Stimulated activated CD8-positive, alpha-beta memory T cell treated with anti-CD3 and anti-CD28 coated beads, Interleukin-12 subunit alpha, Interleukin-12 subunit beta, amount 100 ng/mL, for 24 hours (primary cell): ENCODE measurements at regions not wholly inside any gene's neighbourhood (a gene's known extent, or its start where the extent isn't known, plus 50 kb on each side); places are given as distances from the start of the nearest gene placed in this dataset.

Source experiments
- DNase-seq: peaks from one replicate; pipeline ENCODE4 v3.0.0-alpha.2; 2020; ENCODE audit errors: extremely low read depth

- DNase-seq, result no peak
These were observed 1145.7 kb downstream of the VRK1 start for GRCh38 chr14:97942921-97943320.

- no peak for DNase-seq
These were observed 1146.4 kb downstream of the VRK1 start for GRCh38 chr14:97943619-97944018.

- no peak for DNase-seq
These were observed 1147.2 kb downstream of the VRK1 start for GRCh38 chr14:97944380-97944779.

GRCh38 chr14:97945631-97946030, 1148.4 kb downstream of the VRK1 start:
- DNase-seq, result no peak

GRCh38 chr14:97946240-97946639, 1149.1 kb downstream of the VRK1 start:
- no peak for DNase-seq

GRCh38 chr14:97946641-97947040, 1149.5 kb downstream of the VRK1 start:
- DNase-seq, result no peak

- no peak for DNase-seq
These were observed 1151.7 kb downstream of the VRK1 start for GRCh38 chr14:97948841-97949240.

- DNase-seq, result no peak
These were observed 1159.6 kb downstream of the VRK1 start for GRCh38 chr14:97956581-97957340.

GRCh38 chr14:97959251-97959650, 1162.1 kb downstream of the VRK1 start:
- DNase-seq, result no peak

GRCh38 chr14:97960436-97960835, 1163.3 kb downstream of the VRK1 start:
- no peak for DNase-seq

GRCh38 chr14:97970222-97970621, 1173.0 kb downstream of the VRK1 start:
- no peak for DNase-seq

- DNase-seq, result no peak
These were observed 1178.0 kb downstream of the VRK1 start for GRCh38 chr14:97975216-97975615.

- no peak for DNase-seq
These were observed 1178.8 kb downstream of the VRK1 start for GRCh38 chr14:97975962-97976361.

- DNase-seq, result no peak
These were observed 1179.7 kb downstream of the VRK1 start for GRCh38 chr14:97976861-97977260.

GRCh38 chr14:97977651-97978261, 1180.6 kb downstream of the VRK1 start:
- peak; percentile 45 for DNase-seq

GRCh38 chr14:97978341-97978740, 1181.2 kb downstream of the VRK1 start:
- DNase-seq, result peak; percentile 45

GRCh38 chr14:97993508-97994019, 1196.4 kb downstream of the VRK1 start:
- DNase-seq, result no peak

- DNase-seq, result no peak
These were observed 1196.9 kb downstream of the VRK1 start for GRCh38 chr14:97994020-97994531.

GRCh38 chr14:97995038-97995437, 1197.9 kb downstream of the VRK1 start:
- DNase-seq, result no peak

- DNase-seq, result no peak
These were observed 1198.3 kb downstream of the VRK1 start for GRCh38 chr14:97995531-97995930.

GRCh38 chr14:98006008-98006407, 1208.8 kb downstream of the VRK1 start:
- DNase-seq, result no peak

GRCh38 chr14:98008381-98009113, 1211.4 kb downstream of the VRK1 start:
- DNase-seq, result no peak
